Heart right ventricle (tissue), 16 donors: ENCODE measurements at regions not wholly inside any gene's neighbourhood (a gene's known extent, or its start where the extent isn't known, plus 50 kb on each side); places are given as distances from the start of the nearest gene placed in this dataset.

ENCODE experiments used
- ATAC-seq, 8 donors: fragments of 200-7000 bp; cut with Tn5 transposase; one replicate each; pipeline ENCODE4 v1.9.1; 2020; ENCODE audit warnings: mild to moderate bottlenecking in 8 of 8, moderate library complexity in 8 of 8, moderate number of reproducible peaks in 1 of 8
- DNase-seq, 2 donors: peaks; one replicate each; pipeline ENCODE4 v3.0.0-alpha.2; 2020
- H3K27ac ChIP-seq, 10 donors: fragments of 200-600 bp; sonication (generic) in 2 of 10; one replicate each; pipeline versions ENCODE4 v1.5.0 to v1.8.0; 2020 to 2022; ENCODE audit warnings: mild to moderate bottlenecking in 3 of 10
- H3K27me3 ChIP-seq, 7 donors: fragments of 200-600 bp; one replicate each; pipeline ENCODE4 v1.8.0; 2021 to 2022; ENCODE audit warnings: mild to moderate bottlenecking in 2 of 7
- H3K36me3 ChIP-seq, 9 donors: fragments of 200-600 bp; sonication (generic) in 1 of 9; one replicate each; pipeline versions ENCODE4 v1.5.0 to v1.8.0; 2020 to 2022; ENCODE audit warnings: mild to moderate bottlenecking in 2 of 9
- H3K4me1 ChIP-seq, 9 donors: fragments of 200-600 bp; sonication (generic) in 1 of 9; one replicate each; pipeline versions ENCODE4 v1.5.0 to v1.8.0; 2020 to 2022; ENCODE audit warnings: mild to moderate bottlenecking in 4 of 9
- H3K4me3 ChIP-seq, 10 donors: fragments of 200-600 bp; sonication (generic) in 2 of 10; one replicate each; pipeline versions ENCODE4 v1.5.0 to v1.8.0; 2020 to 2022; ENCODE audit warnings: mild to moderate bottlenecking in 7 of 10, moderate library complexity in 2 of 10
- H3K9me3 ChIP-seq, 11 donors: fragments of 200-600 bp in 10 of 11; sonication (generic) in 2 of 11; one replicate each; pipeline versions ENCODE4 v1.5.0 to v1.8.0; 2013 to 2022; ENCODE audit warnings: mild to moderate bottlenecking in 2 of 11, control low read depth in 1 of 11, moderate library complexity in 1 of 11
- WGBS, 2 donors: extraction: QIAGEN DNeasy Blood & Tissue Kit; methylation state at CpG; one replicate each; pipeline ENCODE4 v1.1.7; 2013; ENCODE audit warnings: inconsistent platforms in 1 of 2; 5-methylcytosine and 5-hydroxymethylcytosine counted together
- intact Hi-C, 10 donors: fragments of 100-400 bp; cut with DNase I; formaldehyde crosslinking; loops; one replicate each; pipeline versions ENCODE4 v1.11.1 to v1.14.2; 2022
- TF ChIP-seq, protein P1 (sequence below), 9 donors: fragments of 200-600 bp; sonication (generic) in 2 of 9; IDR thresholded peaks; one replicate each; pipeline versions ENCODE4 v1.5.0 to v1.8.0; 2021 to 2022; ENCODE audit warnings: antibody characterized with exemption in 9 of 9, mild to moderate bottlenecking in 5 of 9, moderate library complexity in 1 of 9
- donor health status: Arrhythmogenic right ventricular cardiomyopathy.
- donor health status: ischemic (EF 13 %, LVEDD 7.1; RV severe dilation, severe dysfunction).
- donor health status: healthy with polysubstance abuse.
- donor health status: DM: no; HTN: yes; CAD: no.
- donor health status: DM: no; HTN: no; CAD: no.
- donor health status: ischemic (EF 25% LVEDD 6.9; RV normal size, moderate dysfunction).
- donor health status: ischemic (EF 25% LVEDD 5.7; RV mildly dilated, moderate dysfunction).
- donor health status: healthy.
- donor health status: DM: yes; HTN: yes; CAD: no.
- donor health status: Ischemic cardiomyopathy.
- donor health status: ischemic (EF 35%, LVEDD 5.7; RV mildly dilated, moderate dysfunction).
- donor health status: nonischemic (EF 11% LVEDD 7.7; RV severe dilation, severe dysfunction).
- donor health status: DM: yes; HTN: yes; CAD: no.
- donor health status: PGD.
- donor health status: ischemic (EF 29% LVEDD 5.4; RV normal size, mild dysfunction).
- donor health status: nonischemic (EF 23%, LVEDD 6.1; RV moderate dilation, normal function).

DNA sequence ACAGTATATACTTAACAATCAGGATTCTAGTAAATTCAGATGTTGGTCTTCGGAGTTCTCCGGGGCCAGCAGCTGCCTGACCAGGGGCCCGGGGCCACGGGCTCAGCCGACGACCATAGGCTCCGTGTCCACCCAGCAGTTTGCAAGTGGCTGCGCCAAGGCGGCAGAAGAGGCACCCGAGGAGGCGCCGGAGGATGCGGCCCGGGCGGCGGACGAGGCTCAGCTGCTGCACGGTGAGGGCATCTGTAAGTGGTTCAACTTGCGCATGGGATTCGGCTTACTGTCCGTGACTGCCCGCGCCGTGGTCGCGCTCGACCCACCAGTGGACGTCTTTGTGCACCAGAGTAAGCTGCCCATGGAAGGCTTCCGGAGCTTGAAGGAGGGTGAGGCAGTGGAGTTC is 136.3 kb downstream of the NUP35 start:
- TF ChIP-seq, protein P1, sequence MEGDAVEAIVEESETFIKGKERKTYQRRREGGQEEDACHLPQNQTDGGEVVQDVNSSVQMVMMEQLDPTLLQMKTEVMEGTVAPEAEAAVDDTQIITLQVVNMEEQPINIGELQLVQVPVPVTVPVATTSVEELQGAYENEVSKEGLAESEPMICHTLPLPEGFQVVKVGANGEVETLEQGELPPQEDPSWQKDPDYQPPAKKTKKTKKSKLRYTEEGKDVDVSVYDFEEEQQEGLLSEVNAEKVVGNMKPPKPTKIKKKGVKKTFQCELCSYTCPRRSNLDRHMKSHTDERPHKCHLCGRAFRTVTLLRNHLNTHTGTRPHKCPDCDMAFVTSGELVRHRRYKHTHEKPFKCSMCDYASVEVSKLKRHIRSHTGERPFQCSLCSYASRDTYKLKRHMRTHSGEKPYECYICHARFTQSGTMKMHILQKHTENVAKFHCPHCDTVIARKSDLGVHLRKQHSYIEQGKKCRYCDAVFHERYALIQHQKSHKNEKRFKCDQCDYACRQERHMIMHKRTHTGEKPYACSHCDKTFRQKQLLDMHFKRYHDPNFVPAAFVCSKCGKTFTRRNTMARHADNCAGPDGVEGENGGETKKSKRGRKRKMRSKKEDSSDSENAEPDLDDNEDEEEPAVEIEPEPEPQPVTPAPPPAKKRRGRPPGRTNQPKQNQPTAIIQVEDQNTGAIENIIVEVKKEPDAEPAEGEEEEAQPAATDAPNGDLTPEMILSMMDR (IDR thresholded peaks at IDR 0.05), result no peak
- no peaks in the 10 kb centered on the region for H3K4me1 ChIP-seq
- H3K36me3 ChIP-seq, result no peaks in the 10 kb centered on the region
- H3K4me3 ChIP-seq, result no peak overlapping the region
- DNase-seq (no peak), ATAC-seq (no peak)
- 97% methylated on average over 29 of the region's 29 CpGs for WGBS, 2 donors
- H3K27me3 ChIP-seq, result no peaks in the 10 kb centered on the region
- H3K9me3 ChIP-seq, result peaks cover 0 to 7% (median 0%) of the 10 kb centered on the region in 11 donors
- intact Hi-C loops, result no loop called here
- no peak overlapping the region for H3K27ac ChIP-seq

GRCh38 chr2:183264890-183265535 is 140.8 kb downstream of the NUP35 start:
- peaks cover 0 to 15% (median 0%) of the 10 kb centered on the region in 11 donors for H3K9me3 ChIP-seq
- ATAC-seq, result no peak

GRCh38 chr2:183267148-183267827 is 143.0 kb downstream of the NUP35 start:
- peaks cover 0 to 15% (median 0%) of the 10 kb centered on the region in 11 donors for H3K9me3 ChIP-seq
- TF ChIP-seq, protein P1 (IDR thresholded peaks at IDR 0.05), result no peak
- 90% methylated on average over 5 of the region's 5 CpGs for WGBS, 2 donors
- H3K36me3 ChIP-seq, result no peaks in the 10 kb centered on the region
- intact Hi-C loops, result no loop called here
- no peak overlapping the region for H3K27ac ChIP-seq
- no peak for ATAC-seq
- H3K27me3 ChIP-seq, result no peaks in the 10 kb centered on the region
- H3K4me3 ChIP-seq, result no peak overlapping the region
- no peaks in the 10 kb centered on the region for H3K4me1 ChIP-seq
- DNase-seq, result no peak

More at GRCh38 chr2:183264890-183265535, 140.8 kb downstream of the NUP35 start:
- 95 to 98% methylated on average over 20 to 21 of the region's 21 CpGs for WGBS, 2 donors
- no peaks in the 10 kb centered on the region for H3K27me3 ChIP-seq
- no peak overlapping the region for H3K27ac ChIP-seq
- TF ChIP-seq, protein P1 (IDR thresholded peaks at IDR 0.05), result no peak
- H3K4me1 ChIP-seq, result no peaks in the 10 kb centered on the region
- H3K4me3 ChIP-seq, result no peak overlapping the region
- intact Hi-C loops, result no loop called here
- no peak for DNase-seq
- H3K36me3 ChIP-seq, result no peaks in the 10 kb centered on the region

GRCh38 chr2:183269956-183270355 is 145.7 kb downstream of the NUP35 start:
- Histone ChIP-seq H3K9me3 (peaks cover 0 to 19% (median 0%) of the 10 kb centered on the region in 11 donors), H3K36me3 (no peaks in the 10 kb centered on the region), H3K27me3 (no peaks in the 10 kb centered on the region), H3K27ac (no peak overlapping the region), H3K4me1 (no peaks in the 10 kb centered on the region), H3K4me3 (no peak overlapping the region)
- no peak for ATAC-seq
- TF ChIP-seq, protein P1 (IDR thresholded peaks at IDR 0.05), result no peak
- intact Hi-C loops, result no loop called here
- DNase-seq, result no peak
- 17 to 22% methylated on average over 4 of the region's 4 CpGs for WGBS, 2 donors
